ENCODE measurements at regions not wholly inside any gene's neighbourhood (a gene's known extent, or its start where the extent isn't known, plus 50 kb on each side); places are given as distances from the start of the nearest gene placed in this dataset.

GRCh38 chr4:188596021-188596420 lies 456.8 kb downstream of the TRIML1 start:
- Histone ChIP-seq H3K4me1 (no peaks in the 10 kb centered on the region), H3K27ac (no peak overlapping the region), H3K36me3 (no peaks in the 10 kb centered on the region), H3K9me3 (no peaks in the 10 kb centered on the region), H3K27me3 (no peaks in the 10 kb centered on the region), H3K4me3 (no peak overlapping the region)
- intact Hi-C loops (cut with DNase I; ENCODE audit: low total_unique reads): loop anchor here (5.0 kb wide), 1 partner anchor 749 kb away; no protein-coding TSS in a partner anchor
- DNase-seq (ENCODE audit: low spot score in 2 of 2): no peak
- TF ChIP-seq POLR2AphosphoS5 (IDR thresholded peaks at IDR 0.05): no peak
- TF ChIP-seq POLR2A (IDR thresholded peaks at IDR 0.05): no peak
- TF ChIP-seq CTCF (IDR thresholded peaks at IDR 0.05): no peak

GRCh38 chr4:188603646-188604045 lies 464.4 kb downstream of the TRIML1 start:
- Histone ChIP-seq H3K9me3 (no peaks in the 10 kb centered on the region), H3K27ac (no peak overlapping the region), H3K4me1 (no peaks in the 10 kb centered on the region), H3K27me3 (no peaks in the 10 kb centered on the region), H3K36me3 (no peaks in the 10 kb centered on the region), H3K4me3 (no peak overlapping the region)
- TF ChIP-seq CTCF (IDR thresholded peaks at IDR 0.05): no peak
- intact Hi-C loops (cut with DNase I; ENCODE audit: low total_unique reads): no loop called here
- no peak for DNase-seq (ENCODE audit: low spot score in 2 of 2)

GRCh38 chr4:188606635-188607034 lies 467.4 kb downstream of the TRIML1 start:
- H3K27ac ChIP-seq: no peak overlapping the region
- no peaks in the 10 kb centered on the region for H3K4me1 ChIP-seq
- intact Hi-C loops (cut with DNase I; ENCODE audit: low total_unique reads): no loop called here
- no peak overlapping the region for H3K4me3 ChIP-seq
- no peak for DNase-seq (ENCODE audit: low spot score in 2 of 2)
- H3K9me3 ChIP-seq: no peaks in the 10 kb centered on the region
- H3K36me3 ChIP-seq: no peaks in the 10 kb centered on the region
- no peaks in the 10 kb centered on the region for H3K27me3 ChIP-seq
- TF ChIP-seq CTCF (IDR thresholded peaks at IDR 0.05) (no peak), POLR2AphosphoS5 (IDR thresholded peaks at IDR 0.05) (no peak), POLR2A (IDR thresholded peaks at IDR 0.05) (no peak)

GRCh38 chr4:188611143-188611542 lies 471.9 kb downstream of the TRIML1 start:
- DNase-seq (ENCODE audit: low spot score in 2 of 2): no peak
- intact Hi-C loops (cut with DNase I; ENCODE audit: low total_unique reads): no loop called here

GRCh38 chr4:188612659-188613058 lies 473.4 kb downstream of the TRIML1 start:
- H3K27ac ChIP-seq: no peak overlapping the region
- DNase-seq (ENCODE audit: low spot score in 2 of 2): no peak
- H3K4me1 ChIP-seq: no peaks in the 10 kb centered on the region
- no peaks in the 10 kb centered on the region for H3K36me3 ChIP-seq
- no peak for TF ChIP-seq POLR2A (IDR thresholded peaks at IDR 0.05)
- TF ChIP-seq POLR2AphosphoS5 (IDR thresholded peaks at IDR 0.05): no peak
- no peak for TF ChIP-seq CTCF (IDR thresholded peaks at IDR 0.05)
- no peak overlapping the region for H3K4me3 ChIP-seq
- intact Hi-C loops (cut with DNase I; ENCODE audit: low total_unique reads): no loop called here
- no peaks in the 10 kb centered on the region for H3K27me3 ChIP-seq
- H3K9me3 ChIP-seq: no peaks in the 10 kb centered on the region

More at GRCh38 chr4:188611143-188611542, 471.9 kb downstream of the TRIML1 start:
- Histone ChIP-seq H3K4me3 (no peak overlapping the region), H3K9me3 (no peaks in the 10 kb centered on the region), H3K36me3 (no peaks in the 10 kb centered on the region), H3K4me1 (no peaks in the 10 kb centered on the region), H3K27ac (no peak overlapping the region), H3K27me3 (no peaks in the 10 kb centered on the region)
- TF ChIP-seq POLR2A (IDR thresholded peaks at IDR 0.05) (no peak), CTCF (IDR thresholded peaks at IDR 0.05) (no peak), POLR2AphosphoS5 (IDR thresholded peaks at IDR 0.05) (no peak)
